ENCODE measurements at regions not wholly inside any gene's neighbourhood (a gene's known extent, or its start where the extent isn't known, plus 50 kb on each side); places are given as distances from the start of the nearest gene placed in this dataset.
A peak's percentile ranks its signal among the peaks of the same experiment; 100 is the strongest.

DNA sequence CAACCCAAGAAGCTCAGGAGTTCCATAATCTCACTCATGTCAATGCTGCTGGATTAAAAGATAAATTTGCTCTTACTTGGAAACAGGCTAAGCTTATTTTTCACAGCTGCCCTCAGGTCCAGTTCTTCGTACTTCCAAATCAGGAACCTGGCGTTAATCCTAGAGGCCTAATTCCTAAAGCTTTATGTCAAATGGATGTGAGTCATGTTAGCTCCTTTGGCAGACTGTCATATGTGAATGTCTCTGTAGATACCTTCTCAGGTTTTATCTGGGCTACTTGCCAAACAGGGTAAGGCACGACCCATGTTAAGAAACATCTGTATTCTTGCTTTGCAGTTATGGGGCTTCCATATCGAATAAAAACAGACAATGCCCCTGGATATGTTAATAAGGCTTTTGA lies 504.6 kb downstream of the ALG10 start:
- DNase-seq (ENCODE audit: low read depth), result peak; percentile 8

GRCh38 chr12:34547276-34547675 lies 525.0 kb downstream of the ALG10 start:
- DNase-seq (ENCODE audit: low read depth), result no peak

- DNase-seq (ENCODE audit: low read depth), result no peak
These were observed 569.7 kb downstream of the ALG10 start for GRCh38 chr12:34591966-34592365.

DNA sequence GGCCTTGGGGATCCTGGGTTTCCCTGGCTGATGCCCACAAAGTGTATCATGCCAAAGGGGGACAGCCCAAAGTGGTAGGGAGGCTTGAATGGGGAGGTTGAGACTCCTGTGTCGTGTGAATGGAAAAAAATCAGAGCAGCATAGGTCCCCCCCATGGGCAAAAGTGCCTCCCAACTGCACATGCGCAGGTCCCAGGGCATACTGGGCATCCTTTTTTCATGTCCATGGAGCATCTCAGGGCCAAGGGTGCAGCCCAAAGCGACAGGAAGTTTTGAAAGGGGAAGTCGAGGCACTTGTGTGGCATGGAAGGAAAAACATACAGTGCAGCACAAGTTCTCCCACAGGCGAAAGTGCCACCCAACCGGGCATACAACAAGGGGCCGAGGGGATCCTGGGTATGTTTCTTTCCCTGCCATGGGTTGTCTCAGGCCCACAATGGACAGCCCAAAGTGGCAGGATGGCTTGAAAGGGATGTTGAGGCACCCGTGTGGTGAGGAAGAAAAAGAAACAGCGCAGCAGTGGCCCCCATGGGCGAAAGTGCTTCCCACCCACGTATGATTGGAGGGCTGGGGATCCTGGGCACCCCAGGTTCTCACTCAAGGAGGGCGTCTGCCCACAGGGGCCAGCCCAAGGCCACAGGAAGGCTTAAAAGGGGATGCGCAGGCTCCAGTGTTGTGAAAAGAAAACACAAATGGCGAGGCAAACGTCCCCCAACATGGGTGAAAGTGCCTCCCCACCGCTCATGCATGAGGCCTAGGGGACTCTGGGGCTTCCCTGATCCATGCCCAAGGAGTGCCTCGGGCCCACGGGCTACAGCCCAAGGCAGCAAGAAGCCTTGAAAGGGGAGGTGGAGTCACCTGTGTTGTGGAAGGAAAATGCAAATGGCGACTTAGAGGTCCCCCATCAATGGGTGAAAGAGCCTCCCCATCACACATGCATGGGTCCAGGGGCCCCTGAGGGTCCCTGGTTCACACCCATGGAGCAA lies 573.7 kb downstream of the ALG10 start:
- no peak for DNase-seq (ENCODE audit: low read depth)

- DNase-seq (ENCODE audit: low read depth), result no peak
These were observed 575.5 kb downstream of the ALG10 start for GRCh38 chr12:34597548-34598351.

DNA sequence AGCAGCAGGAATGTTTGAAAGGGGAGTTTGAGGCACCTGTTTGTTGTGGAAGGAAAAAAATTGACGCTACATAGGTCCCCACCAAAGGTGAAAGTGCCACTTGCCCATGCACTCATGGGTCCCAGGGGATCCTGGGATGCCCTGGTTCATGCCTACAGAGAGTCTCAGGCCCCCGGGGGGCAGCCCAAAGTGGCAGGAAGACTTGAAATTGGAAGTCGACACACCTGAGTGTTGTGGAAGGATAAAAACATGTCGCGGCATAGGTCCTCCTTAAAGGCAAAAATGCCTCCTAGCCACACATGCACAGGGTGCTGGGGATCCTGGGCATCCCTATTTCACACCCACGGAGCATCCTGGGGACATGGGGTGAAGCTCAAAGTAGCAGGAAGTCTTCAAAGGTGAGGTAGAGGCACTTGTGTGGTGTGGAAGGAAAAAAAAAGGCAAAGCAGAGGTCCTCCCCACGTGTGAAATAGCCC lies 576.1 kb downstream of the ALG10 start:
- DNase-seq (ENCODE audit: low read depth), result no peak

GRCh38 chr12:34598851-34599529 lies 576.7 kb downstream of the ALG10 start:
- no peak for DNase-seq (ENCODE audit: low read depth)

GRCh38 chr12:34599530-34600513 lies 577.5 kb downstream of the ALG10 start:
- DNase-seq (ENCODE audit: low read depth), result no peak

- DNase-seq (ENCODE audit: low read depth), result no peak
These were observed 578.5 kb downstream of the ALG10 start for GRCh38 chr12:34600592-34601462.

DNA sequence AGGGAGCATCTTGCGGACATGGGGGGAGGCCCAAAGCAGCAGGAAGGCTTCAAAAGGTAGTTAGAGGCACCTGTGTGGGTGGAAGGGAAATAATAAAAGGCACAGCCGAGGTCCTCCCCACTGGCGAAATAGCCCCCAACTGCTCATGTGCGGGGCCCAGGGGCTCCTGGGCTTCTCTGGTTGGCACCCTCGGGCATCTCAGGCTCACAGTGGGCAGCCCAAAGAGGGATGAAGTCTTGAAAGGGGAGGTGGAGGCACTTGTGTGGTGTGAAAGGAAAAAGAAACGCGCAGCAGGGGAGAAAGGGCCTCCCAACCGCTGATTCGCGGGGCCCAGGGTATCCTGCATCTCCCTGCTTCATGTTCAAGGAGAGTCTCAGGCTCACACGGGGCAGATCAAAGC lies 579.4 kb downstream of the ALG10 start:
- DNase-seq (ENCODE audit: low read depth), result no peak

DNA sequence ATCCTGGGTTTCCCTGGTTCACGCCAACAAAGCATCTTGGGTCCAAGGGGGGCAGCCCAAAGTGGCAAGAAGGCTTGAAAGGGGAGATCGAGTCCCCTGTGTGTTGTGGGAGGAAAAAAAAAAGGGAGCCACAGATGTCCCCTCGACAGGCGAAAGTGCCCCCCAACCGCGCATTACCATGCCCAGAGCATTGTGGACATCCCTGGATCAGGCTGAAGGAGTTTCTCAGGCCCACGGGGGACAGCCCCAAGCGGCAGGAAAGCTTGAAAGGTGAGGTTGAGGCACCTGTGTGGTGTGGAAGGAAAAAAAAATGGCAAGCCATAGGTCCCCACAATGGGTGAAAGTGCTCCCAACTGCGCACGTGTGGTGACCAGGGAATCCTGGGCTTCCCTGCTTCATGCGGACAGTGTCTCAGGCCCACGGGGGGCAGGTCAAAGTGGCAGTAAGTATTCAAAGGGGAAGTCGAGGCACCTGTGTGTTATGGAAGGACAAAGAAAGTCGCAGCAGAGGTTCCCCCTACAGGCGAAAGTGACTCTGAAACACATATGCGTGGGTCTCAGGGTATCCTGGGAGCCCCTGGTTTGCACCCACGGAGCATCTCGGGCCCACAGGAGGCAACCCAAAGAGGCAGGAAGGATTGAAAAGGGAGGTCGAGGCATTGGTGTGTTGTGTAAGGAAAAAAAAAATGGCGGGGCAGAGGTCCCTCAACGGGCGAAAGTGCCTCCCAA lies 580.1 kb downstream of the ALG10 start:
- DNase-seq (ENCODE audit: low read depth), result no peak

DNA sequence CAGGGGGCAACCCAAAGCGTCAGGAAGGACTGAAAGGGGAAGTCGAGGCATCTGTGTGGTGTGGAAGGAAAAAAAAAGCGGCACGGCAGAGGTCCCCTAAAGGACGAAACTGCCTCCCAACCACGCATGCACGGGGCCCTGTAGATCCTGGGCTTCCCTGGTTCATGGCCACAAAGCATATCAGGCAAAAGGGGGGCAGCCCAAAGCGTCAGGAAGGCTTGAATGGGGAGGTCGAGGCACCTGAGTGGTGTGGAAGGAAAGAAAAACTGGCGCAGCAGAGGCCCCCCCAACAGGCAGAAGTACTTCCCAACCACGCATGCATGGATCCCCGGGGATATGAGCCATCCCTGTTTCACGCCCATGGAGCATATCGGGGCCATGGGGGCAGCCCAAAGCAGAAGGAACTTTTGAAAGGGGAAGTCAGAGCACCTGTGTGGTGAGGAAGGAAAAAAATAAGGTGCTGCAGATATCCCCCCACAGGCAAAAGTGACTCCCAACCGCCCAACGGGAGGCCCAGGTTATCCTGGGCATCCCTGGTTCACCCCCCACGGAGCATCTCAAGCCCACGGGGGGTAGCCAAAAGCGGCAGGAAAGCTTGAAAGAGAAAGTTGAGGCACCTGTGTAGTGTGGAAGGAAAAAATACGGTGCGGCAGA lies 581.2 kb downstream of the ALG10 start:
- DNase-seq (ENCODE audit: low read depth), result no peak

DNA sequence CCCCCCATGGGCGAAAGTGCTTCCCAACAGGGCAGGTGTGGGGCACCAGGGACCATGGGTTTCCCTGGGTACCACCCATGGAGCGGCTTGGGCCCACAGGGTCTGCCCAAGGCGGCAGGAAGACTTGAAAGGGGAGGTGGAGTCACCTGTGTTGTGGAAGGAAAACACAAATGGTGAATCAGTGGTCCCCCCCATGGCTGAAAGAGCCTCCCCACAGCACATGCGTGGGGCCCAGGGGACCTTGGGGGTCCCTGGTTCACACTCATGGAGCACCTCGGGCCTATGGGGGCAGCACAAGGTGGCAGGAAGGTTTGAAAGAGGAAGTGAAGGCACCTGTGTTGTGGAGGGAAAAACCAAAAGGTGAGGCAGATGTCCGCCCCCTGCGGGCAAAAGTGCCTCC lies 581.9 kb downstream of the ALG10 start:
- no peak for DNase-seq (ENCODE audit: low read depth)

- no peak for DNase-seq (ENCODE audit: low read depth)
These were observed 582.6 kb downstream of the ALG10 start for GRCh38 chr12:34604631-34605509.

GRCh38 chr12:34605510-34605887 lies 583.2 kb downstream of the ALG10 start:
- DNase-seq (ENCODE audit: low read depth), result no peak

DNA sequence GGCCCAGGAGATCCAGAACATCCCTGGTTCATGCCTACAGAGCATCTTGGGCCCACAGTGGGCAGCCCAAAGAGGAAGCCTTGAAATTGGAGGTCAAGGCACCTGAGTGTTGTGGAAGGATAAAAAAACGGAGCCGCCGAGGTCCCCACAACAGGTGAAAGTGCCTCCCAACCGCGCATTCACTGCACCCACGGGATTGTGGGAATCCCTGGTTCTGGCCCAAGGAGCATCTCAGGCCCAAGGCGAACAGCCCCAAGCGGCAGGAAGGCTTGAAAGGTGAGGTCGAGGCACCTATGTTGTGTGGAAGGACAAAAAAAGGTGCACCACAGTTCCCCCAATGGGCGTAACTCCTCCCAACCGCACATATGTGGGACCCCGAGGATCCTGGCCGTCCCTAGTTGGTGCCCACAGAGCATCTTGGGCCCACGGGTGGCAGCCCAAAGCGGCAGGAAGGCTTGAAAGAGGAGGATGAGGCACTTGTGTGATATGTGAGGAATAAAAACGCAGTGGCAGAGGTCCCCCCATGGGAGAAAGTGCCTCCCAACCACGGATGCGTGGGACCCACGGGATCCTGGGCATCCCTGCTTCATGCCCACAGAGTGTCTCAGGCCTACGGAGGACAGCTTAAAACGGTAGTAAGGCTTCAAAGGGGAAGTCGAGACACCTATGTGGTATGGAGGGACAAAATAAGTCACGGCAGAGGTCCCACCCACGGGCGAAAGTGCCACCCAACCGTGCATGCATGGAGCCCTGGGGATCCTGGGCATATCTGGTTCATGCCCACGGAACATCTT lies 583.9 kb downstream of the ALG10 start:
- no peak for DNase-seq (ENCODE audit: low read depth)

Data from fibroblast of gingiva (primary cell).